ENCODE measurements at regions not wholly inside any gene's neighbourhood (a gene's known extent, or its start where the extent isn't known, plus 50 kb on each side); places are given as distances from the start of the nearest gene placed in this dataset.

- no peak for DNase-seq (ENCODE audit: low read depth)
Measured at GRCh38 chr18:75491361-75491760, 63.9 kb upstream of the SMIM21 start.

- no peak for DNase-seq (ENCODE audit: low read depth)
Measured at GRCh38 chr18:75489493-75490190, 62.1 kb upstream of the SMIM21 start.

- no peak for DNase-seq (ENCODE audit: low read depth)
Measured at GRCh38 chr18:75483662-75484061, 56.2 kb upstream of the SMIM21 start.

- DNase-seq (ENCODE audit: low read depth), result no peak
Measured at GRCh38 chr18:75482880-75483279, 55.4 kb upstream of the SMIM21 start.

DNA sequence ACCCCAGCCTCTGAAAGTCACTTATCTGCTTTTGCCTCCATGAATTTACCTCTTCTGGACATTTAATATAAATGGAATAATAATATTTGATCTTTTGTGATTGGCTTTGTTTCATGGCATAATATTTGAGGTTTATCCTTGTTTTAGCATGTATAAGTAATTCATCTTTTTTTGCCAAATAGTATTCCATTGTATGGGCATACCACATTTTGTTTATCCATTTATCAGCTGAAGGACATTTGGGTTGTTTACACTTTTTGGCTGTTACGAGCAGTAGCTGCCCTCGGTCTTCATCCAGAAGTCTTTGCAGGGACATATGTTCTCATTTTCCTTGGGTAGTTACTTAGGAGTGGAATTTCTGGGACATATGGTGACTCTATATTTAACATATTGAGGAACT, 53.0 kb upstream of the SMIM21 start:
- no peak for DNase-seq (ENCODE audit: low read depth)

- DNase-seq (ENCODE audit: low read depth), result no peak
Measured at GRCh38 chr18:75478996-75479880, 51.7 kb upstream of the SMIM21 start.

- no peak for DNase-seq (ENCODE audit: low read depth)
Measured at GRCh38 chr18:75477900-75478299, 50.4 kb upstream of the SMIM21 start.
